Suprapubic skin (tissue), 4 donors: ENCODE measurements at regions not wholly inside any gene's neighbourhood (a gene's known extent, or its start where the extent isn't known, plus 50 kb on each side); places are given as distances from the start of the nearest gene placed in this dataset.
A peak's percentile ranks its signal among the peaks of the same experiment; 100 is the strongest.

Source experiments
- DNase-seq, 2 donors: peaks; one replicate each; pipeline ENCODE4 v3.0.0-alpha.2; 2019; ENCODE audit warnings: low spot score in 2 of 2
- H3K27ac ChIP-seq: fragments of 200-600 bp; sonication (generic); one replicate; pipeline ENCODE4 v1.5.1; 2019
- H3K27me3 ChIP-seq: fragments of 200-600 bp; sonication (generic); one replicate; pipeline ENCODE4 v1.5.1; 2019
- H3K36me3 ChIP-seq: fragments of 200-600 bp; sonication (generic); one replicate; pipeline ENCODE4 v1.5.1; 2019
- H3K4me1 ChIP-seq: fragments of 200-600 bp; sonication (generic); one replicate; pipeline ENCODE4 v1.5.1; 2019
- H3K4me3 ChIP-seq: fragments of 200-600 bp; sonication (generic); one replicate; pipeline ENCODE4 v1.5.1; 2019; ENCODE audit warnings: mild to moderate bottlenecking
- H3K9me3 ChIP-seq: fragments of 200-600 bp; sonication (generic); one replicate; pipeline ENCODE4 v1.5.1; 2019
- CTCF ChIP-seq, 2 donors: fragments of 200-600 bp in 1 of 2; fragments of 450-650 bp in 1 of 2; sonication (generic) in 1 of 2; IDR thresholded peaks; one replicate each; pipeline ENCODE4 v1.5.1; 2016 to 2019; ENCODE audit warnings: antibody characterized with exemption in 2 of 2, mild to moderate bottlenecking in 1 of 2, moderate library complexity in 1 of 2
- EP300 ChIP-seq: sonication (generic); formaldehyde crosslinking; IDR thresholded peaks from one replicate; pipeline ENCODE4 v1.6.1; 2017; ENCODE audit warnings: antibody characterized with exemption
- POLR2A ChIP-seq, 2 donors: fragments of 450-650 bp; IDR thresholded peaks; one replicate each; pipeline ENCODE4 v1.6.1; 2017; ENCODE audit warnings: antibody characterized with exemption in 2 of 2, mild to moderate bottlenecking in 2 of 2, moderate library complexity in 2 of 2
- POLR2AphosphoS5 ChIP-seq, 3 donors: sonication (generic); formaldehyde crosslinking; IDR thresholded peaks; one replicate each; pipeline ENCODE4 v1.6.1; 2017; ENCODE audit warnings: antibody characterized with exemption in 3 of 3
- WGBS: methylation state at CpG from one replicate; pipeline ENCODE4 v1.1.5; 2018; 5-methylcytosine and 5-hydroxymethylcytosine counted together

GRCh38 chr10:10078446-10078845 is 939.2 kb upstream of the CELF2 start:
- H3K36me3 ChIP-seq, result no peaks in the 10 kb centered on the region
- no peaks in the 10 kb centered on the region for H3K27me3 ChIP-seq
- TF ChIP-seq CTCF (IDR thresholded peaks at IDR 0.05) (no peak), POLR2A (IDR thresholded peaks at IDR 0.05) (no peak), EP300 (no peak), POLR2AphosphoS5 (IDR thresholded peaks at IDR 0.05) (no peak)
- no peak for DNase-seq
- 38% methylated on average over 4 of the region's 4 CpGs for WGBS
- H3K9me3 ChIP-seq, result peaks cover 3% of the 10 kb centered on the region
- no peaks in the 10 kb centered on the region for H3K4me1 ChIP-seq
- no peak overlapping the region for H3K4me3 ChIP-seq
- H3K27ac ChIP-seq, result no peak overlapping the region

GRCh38 chr10:10092581-10092980 is 925.1 kb upstream of the CELF2 start:
- peak; percentile 86 for DNase-seq
- H3K4me1 ChIP-seq, result no peaks in the 10 kb centered on the region
- H3K36me3 ChIP-seq, result no peaks in the 10 kb centered on the region
- H3K27ac ChIP-seq, result peak overlapping the region; percentile 49
- H3K9me3 ChIP-seq, result no peaks in the 10 kb centered on the region
- 18% methylated on average over 6 of the region's 6 CpGs for WGBS
- no peaks in the 10 kb centered on the region for H3K27me3 ChIP-seq
- H3K4me3 ChIP-seq, result no peak overlapping the region
- TF ChIP-seq CTCF (IDR thresholded peaks at IDR 0.05) (no peak), POLR2AphosphoS5 (IDR thresholded peaks at IDR 0.05) (peak in 1 of 3 donors; percentile 26)

GRCh38 chr10:10093021-10093420 is 924.7 kb upstream of the CELF2 start:
- no peaks in the 10 kb centered on the region for H3K36me3 ChIP-seq
- H3K27me3 ChIP-seq, result no peaks in the 10 kb centered on the region
- TF ChIP-seq POLR2AphosphoS5 (IDR thresholded peaks at IDR 0.05) (no peak), CTCF (IDR thresholded peaks at IDR 0.05) (no peak), POLR2A (IDR thresholded peaks at IDR 0.05) (no peak), EP300 (no peak)
- DNase-seq, result no peak
- no peaks in the 10 kb centered on the region for H3K4me1 ChIP-seq
- no peaks in the 10 kb centered on the region for H3K9me3 ChIP-seq
- WGBS, result 66% methylated on average over 3 of the region's 3 CpGs
- no peak overlapping the region for H3K27ac ChIP-seq
- no peak overlapping the region for H3K4me3 ChIP-seq

- DNase-seq, result no peak
- no peak overlapping the region for H3K4me3 ChIP-seq
- H3K27ac ChIP-seq, result no peak overlapping the region
- H3K27me3 ChIP-seq, result no peaks in the 10 kb centered on the region
- H3K9me3 ChIP-seq, result no peaks in the 10 kb centered on the region
- H3K4me1 ChIP-seq, result no peaks in the 10 kb centered on the region
- 16% methylated on average over 5 of the region's 5 CpGs for WGBS
- TF ChIP-seq EP300 (no peak), CTCF (IDR thresholded peaks at IDR 0.05) (no peak), POLR2A (IDR thresholded peaks at IDR 0.05) (no peak), POLR2AphosphoS5 (IDR thresholded peaks at IDR 0.05) (no peak)
- H3K36me3 ChIP-seq, result no peaks in the 10 kb centered on the region
These were observed 923.0 kb upstream of the CELF2 start for GRCh38 chr10:10094691-10095090.

- no peak for TF ChIP-seq POLR2A (IDR thresholded peaks at IDR 0.05)
- no peak for TF ChIP-seq CTCF (IDR thresholded peaks at IDR 0.05)
- Histone ChIP-seq H3K36me3 (no peaks in the 10 kb centered on the region), H3K9me3 (no peaks in the 10 kb centered on the region), H3K4me3 (no peak overlapping the region), H3K4me1 (no peaks in the 10 kb centered on the region), H3K27ac (no peak overlapping the region), H3K27me3 (no peaks in the 10 kb centered on the region)
- no peak for DNase-seq
These were observed 921.4 kb upstream of the CELF2 start for GRCh38 chr10:10096296-10096695.
